GM10266 (cell line): ENCODE measurements at regions not wholly inside any gene's neighbourhood (a gene's known extent, or its start where the extent isn't known, plus 50 kb on each side); places are given as distances from the start of the nearest gene placed in this dataset.

Source experiments
- DNase-seq: peaks from one replicate; pipeline ENCODE4 v3.0.0; 2012; ENCODE audit errors: extremely low spot score
- TF ChIP-seq, protein P1 (sequence below): IDR thresholded peaks from 2 replicates; pipeline ENCODE4 v1.5.1; 2012; ENCODE audit warnings: mild to moderate bottlenecking, low read depth; ENCODE audit not compliant: control insufficient read depth, insufficient read depth; ENCODE audit errors: missing control alignments

- no peak for DNase-seq
- TF ChIP-seq, protein P1, sequence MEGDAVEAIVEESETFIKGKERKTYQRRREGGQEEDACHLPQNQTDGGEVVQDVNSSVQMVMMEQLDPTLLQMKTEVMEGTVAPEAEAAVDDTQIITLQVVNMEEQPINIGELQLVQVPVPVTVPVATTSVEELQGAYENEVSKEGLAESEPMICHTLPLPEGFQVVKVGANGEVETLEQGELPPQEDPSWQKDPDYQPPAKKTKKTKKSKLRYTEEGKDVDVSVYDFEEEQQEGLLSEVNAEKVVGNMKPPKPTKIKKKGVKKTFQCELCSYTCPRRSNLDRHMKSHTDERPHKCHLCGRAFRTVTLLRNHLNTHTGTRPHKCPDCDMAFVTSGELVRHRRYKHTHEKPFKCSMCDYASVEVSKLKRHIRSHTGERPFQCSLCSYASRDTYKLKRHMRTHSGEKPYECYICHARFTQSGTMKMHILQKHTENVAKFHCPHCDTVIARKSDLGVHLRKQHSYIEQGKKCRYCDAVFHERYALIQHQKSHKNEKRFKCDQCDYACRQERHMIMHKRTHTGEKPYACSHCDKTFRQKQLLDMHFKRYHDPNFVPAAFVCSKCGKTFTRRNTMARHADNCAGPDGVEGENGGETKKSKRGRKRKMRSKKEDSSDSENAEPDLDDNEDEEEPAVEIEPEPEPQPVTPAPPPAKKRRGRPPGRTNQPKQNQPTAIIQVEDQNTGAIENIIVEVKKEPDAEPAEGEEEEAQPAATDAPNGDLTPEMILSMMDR = no peak
Observed at GRCh38 chr19:28164214-28164613, 1048.7 kb downstream of the UQCRFS1 start.

- DNase-seq = no peak
- TF ChIP-seq, protein P1 = no peak
Observed at GRCh38 chr19:28159065-28159464, 1053.9 kb downstream of the UQCRFS1 start.

DNA sequence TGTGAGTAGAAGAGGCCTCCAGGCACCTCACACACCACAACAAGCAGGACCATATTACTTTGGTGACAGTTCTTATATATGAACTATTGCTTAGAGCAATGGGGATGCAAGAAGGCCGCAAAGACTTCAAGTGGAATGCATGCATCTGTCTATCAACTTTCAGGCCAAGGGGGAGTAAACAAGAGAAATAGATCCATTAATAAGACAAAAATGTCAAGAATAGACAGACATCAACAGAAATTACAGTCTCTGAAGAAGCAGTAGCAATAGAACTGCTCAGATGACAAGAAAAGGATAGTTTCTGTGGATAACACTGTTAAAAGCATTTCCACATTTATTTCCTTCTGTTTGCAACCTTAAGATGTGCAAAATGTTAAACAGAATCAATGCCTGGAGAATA lies 1057.7 kb downstream of the UQCRFS1 start:
- TF ChIP-seq, protein P1 = no peak
- DNase-seq = no peak

- TF ChIP-seq, protein P1 = no peak
Observed at GRCh38 chr19:28154077-28154476, 1058.9 kb downstream of the UQCRFS1 start.

GRCh38 chr19:28153123-28153522 lies 1059.8 kb downstream of the UQCRFS1 start:
- TF ChIP-seq, protein P1 = no peak
- no peak for DNase-seq

More at GRCh38 chr19:28154077-28154476, 1058.9 kb downstream of the UQCRFS1 start:
- no peak for DNase-seq

GRCh38 chr19:28152195-28152594 lies 1060.8 kb downstream of the UQCRFS1 start:
- TF ChIP-seq, protein P1 = no peak
- no peak for DNase-seq

- DNase-seq = no peak
- TF ChIP-seq, protein P1 = no peak
Observed at GRCh38 chr19:28150129-28150528, 1062.8 kb downstream of the UQCRFS1 start.

DNA sequence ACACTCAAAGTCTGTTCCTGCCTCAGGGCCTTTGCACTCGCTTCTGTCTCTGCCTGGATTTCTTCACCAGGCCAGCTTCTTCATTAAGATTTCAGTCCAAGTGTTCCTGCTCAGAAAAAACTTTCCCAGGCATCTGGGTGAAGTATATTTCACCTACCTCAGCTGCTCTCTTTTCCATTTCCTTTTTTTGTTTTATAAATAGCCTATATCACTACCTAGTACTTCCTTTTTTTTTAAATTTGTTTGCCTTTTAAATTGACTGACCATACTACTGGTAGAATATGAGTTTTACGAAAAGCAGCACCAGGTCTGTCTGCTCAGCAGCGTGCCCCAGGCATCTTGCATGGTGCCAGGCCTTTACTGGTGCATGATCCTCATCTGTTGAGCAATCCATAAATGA lies 1064.4 kb downstream of the UQCRFS1 start:
- TF ChIP-seq, protein P1 = no peak
- DNase-seq = no peak
